NCI-H748 treated with DMSO at 0.1 percent for 48 hours (cell line): ENCODE measurements at regions not wholly inside any gene's neighbourhood (a gene's known extent, or its start where the extent isn't known, plus 50 kb on each side); places are given as distances from the start of the nearest gene placed in this dataset.
"Not testable (repeated sequence)": the region's sequence is repeated elsewhere in the genome, so short reads cannot be mapped to it uniquely, and the experiment has no call there.

Experiments
- DNase-seq: peaks from one replicate; lab custom pipeline; 2025; lab: John Stamatoyannopoulos, UW

DNA sequence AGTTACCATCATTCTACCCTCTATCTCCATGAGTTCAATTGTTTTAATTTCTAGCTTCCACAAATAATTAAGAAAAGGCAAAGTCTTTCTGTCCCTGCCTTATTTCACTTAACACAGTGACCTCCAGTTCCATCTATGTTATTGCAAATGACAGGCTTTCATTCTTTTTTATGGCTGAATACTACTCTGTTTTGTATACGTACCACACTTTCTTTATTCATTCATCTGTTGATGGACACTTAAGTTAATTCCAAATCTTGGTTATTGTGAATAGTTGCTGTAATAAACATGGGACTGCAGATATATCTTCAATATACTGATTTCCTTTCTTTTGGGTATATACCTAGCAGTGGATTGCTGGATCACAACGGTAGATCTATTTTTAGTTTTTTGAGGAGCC is 314.1 kb downstream of the SV2B start:
- DNase-seq = no peak

DNA sequence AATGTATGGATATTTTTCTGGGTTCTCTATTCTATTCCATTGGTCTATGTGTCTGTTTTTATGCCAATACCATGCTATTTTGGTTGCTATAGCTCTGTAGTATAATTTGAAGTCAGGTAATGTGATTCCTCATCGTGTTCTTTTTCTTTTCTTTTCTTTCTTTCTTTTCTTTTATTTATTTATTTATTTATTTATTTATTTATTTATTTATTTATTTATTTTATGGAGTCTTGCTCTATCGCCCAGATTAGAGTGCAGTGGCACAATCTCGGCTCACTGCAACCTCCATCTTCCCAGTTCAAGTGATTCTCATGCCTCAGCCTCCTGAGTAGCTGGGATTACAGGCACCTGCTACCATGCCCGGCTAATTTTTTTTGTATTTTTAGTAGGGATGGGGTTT is 315.2 kb downstream of the SV2B start:
- DNase-seq = not testable (repeated sequence)

DNA sequence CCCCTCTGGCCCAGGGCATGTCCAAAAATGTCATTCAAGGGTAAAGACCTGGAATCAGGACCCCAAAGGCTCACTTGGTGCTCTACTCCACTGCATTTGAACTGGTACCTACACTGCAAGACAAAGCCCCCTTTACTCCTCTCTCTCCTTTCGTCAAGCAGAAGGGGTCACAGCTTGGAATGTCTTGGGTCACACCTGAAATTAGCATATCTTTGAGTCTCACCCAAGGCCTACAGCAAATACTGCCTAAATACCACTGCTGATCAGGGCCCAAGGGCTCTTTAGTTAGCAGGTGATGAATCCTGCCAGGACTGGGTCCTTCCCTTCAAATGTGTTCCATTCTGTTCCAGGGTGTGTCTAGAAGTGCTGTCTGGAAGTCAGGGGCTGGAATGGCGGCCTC is 320.6 kb downstream of the SV2B start:
- DNase-seq = no peak

DNA sequence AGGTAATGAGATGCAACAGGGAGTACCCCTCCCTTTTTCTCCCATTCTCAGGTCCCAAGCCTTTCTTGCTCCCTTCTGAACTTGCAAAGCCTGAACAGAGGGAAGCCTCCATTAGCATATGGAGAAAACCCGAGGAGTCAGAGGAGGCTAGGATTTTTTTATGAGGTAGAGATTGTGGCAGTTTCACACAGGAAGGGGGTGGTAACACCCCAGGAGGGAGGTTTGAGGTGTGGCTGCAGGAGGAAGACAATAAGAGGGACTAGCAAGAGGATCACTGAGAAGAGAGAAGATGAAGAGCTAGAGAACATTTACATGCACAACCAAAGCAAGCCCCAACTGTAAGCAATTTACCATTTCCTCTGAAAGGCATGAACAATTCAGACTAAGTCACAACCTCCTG is 322.7 kb downstream of the SV2B start:
- DNase-seq = no peak

DNA sequence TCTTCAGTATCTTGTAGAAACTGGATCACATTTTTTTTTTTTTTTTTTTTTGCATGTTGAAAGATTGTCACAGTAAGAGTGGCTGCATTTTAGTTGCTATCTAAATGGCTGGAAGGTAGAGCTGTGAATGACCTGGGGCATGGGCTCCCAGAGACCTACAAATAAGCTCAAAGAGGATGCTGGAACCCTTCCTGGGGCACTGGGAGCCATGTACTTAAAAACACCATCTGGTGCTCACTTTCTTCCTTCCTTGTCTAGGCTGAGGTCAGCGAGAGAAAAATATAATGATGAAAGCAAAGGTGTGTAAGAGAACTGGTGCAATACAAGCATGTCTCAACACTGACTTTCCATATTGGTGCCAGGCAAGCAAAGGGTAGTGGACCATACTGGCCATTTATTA is 323.9 kb downstream of the SV2B start:
- no peak for DNase-seq

DNA sequence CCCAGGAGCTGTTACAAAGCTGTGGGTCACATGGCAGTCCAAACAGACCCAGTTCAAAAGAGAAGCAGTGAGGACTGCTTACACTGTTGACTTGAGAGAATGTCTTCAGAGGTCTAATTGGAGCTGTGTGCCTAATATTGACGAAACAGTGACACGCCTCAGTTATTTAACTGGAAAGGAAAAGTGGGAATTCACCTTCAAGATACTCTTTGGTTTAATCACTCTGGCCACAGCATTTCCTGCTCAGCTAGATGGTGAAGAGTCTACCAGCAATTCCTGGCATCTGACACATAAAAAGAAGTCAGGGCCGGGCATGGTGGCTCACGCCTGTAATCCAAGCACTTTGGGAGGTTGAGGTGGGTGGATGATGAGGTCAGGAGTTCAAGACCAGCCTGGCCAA is 326.4 kb downstream of the SV2B start:
- DNase-seq = no peak

DNA sequence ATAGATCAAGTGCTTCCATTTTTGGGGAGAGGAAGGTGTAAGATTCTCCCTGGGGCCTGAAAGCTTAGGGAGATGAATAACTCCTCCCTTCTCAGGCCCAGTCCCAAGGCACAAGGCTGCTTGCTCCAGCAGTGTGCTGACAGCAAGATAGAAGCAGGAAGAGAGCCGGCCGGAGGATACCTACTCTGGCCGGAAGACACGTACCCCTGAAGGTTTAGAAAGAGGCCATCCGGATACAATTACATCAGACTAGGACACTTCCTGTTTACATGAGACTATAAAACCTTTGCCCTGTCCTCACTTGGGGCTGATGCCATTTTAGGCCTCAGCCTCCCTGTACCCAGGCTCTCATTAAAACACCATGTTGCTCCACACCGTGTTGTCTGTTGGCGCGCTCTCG is 329.9 kb downstream of the SV2B start:
- DNase-seq = no peak

DNA sequence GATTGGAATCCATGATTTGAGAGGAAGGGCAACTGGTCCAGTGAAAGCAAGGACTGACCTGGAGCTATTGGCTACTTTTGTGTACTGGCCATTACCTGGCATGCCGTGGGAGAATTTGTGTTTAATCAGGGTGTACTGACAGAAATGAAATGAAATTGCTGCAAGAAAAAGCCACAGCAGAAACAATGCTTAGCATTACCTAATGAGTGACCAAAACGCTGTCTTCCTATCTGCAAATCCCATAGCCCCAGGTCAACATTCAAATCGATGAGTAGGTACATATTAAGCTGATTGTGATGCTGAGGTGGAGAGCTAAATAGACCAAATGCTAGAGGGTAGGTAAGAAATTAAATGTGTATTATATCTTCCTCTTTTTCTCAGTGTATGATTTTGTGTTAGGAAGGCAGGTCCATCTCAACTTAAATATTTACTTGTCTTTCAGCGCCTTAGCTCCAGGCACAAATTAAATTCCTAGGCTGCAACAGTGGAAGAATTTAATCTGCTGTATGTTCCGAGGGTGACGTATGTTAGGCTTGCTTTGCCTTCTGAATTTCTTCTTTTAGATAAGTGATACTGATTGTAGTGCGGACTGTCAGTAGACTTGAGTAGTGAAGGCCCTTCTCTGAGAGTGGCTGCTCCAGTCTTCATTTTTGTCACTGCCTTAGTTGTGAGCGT is 331.1 kb downstream of the SV2B start:
- DNase-seq = no peak

DNA sequence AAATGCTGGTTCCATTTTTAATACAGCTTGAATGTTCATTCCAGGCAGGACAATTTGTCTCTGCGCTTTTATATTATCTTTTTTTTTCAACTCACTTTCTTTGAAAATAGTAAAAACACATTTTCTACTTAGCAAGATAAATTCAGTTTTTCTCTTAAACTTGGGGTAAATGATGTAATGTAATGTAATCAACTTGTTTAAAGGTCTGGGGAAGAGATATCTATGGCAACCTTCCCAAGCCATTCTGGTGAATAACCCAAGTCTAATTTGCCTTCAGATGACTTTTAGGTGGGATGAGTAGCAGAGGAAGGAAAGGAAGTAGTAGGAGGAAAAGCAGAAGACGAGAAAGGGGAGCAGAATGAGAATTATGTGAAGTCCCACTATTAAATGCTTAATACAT is 335.1 kb downstream of the SV2B start:
- no peak for DNase-seq

DNA sequence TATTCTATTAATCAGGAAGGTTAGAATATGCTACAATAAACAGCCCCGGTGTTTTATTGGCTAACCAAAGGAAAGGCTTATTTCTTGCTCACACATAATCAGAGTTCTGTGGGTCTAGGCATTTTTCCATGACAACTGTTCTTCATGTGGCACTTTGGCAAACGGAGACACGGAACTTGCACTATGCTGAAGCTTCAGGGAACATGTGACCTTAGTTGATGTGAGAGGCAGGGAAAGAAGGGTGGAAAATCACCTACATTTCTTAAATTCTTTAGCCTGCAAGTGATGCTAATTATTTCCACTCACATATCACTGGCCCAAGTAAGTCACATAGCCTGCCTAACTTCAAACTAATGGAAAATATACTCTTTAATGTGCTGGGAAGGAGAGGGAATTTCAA is 344.6 kb downstream of the SV2B start:
- no peak for DNase-seq

DNA sequence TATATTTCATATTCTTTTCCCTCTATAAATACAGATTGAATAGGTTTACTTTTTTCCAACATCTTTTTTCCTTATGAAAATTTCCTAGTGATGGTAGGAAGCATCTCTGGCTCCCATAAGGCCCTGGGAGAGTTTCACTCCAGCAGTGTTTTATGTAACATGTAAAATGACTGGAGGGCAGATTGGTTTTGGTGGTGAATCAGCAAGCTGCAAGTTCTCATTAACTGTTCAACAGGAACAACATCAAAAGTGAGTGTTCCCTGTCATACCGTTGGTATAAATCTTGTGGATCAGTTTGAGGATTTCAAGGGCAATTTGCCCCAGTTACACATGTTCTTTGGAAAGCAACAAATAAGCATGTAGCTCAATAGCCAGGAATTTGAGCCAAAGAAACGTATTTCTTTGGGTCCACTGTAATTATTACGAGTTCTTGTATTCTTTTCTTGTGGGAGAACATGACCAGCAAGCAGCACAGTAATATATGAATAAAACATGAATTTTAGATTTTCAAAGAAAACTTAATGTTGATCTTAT is 345.7 kb downstream of the SV2B start:
- DNase-seq = no peak

DNA sequence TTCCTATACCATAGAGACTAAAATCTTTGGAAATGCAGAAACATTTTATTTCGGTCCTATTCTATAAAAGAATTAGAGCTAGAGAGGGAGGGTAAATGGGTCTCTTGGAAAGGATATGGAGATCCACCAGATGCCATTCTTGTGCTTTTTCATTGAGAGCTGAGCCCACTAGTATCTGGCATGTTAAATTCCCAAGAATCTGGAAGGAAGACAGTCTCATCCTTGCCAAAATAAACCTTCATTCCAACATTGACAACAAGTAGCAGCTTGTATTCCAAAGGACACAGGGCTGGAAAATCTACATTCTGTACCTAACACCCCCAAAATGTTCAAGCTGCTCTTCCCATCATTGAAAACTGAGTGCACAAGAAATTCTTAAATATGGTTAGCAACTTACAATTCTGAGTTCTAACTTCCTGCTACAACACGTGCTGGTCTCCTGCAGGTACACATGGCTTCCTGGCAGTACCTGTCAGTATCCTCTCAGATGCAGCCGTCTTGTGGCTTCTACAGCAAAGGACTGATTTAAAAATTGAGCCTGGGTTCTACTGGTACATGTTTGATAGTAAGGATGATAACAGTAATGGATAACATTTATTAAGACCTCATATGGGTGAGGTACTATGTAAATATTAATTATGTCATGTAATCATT is 348.1 kb downstream of the SV2B start:
- no peak for DNase-seq

DNA sequence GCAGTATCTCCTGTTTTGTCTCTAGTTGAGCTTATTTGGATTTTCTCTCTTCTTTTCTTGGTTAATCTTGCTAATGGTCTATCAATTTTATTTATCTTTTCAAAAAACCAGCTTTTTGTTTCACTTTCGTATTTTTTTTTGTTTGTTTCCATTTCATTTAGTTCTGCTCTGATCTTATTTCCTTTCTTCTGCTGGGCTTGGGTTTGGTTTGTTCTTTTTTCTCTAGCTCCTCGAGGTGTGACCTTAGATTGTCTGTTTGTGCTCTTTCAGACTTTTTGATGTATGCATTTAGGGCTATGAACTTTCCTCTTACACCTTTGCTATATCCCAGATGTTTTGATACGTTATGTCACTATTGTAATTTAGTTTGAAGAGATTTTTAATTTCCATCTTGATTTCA is 353.3 kb downstream of the SV2B start:
- DNase-seq = not testable (repeated sequence)

DNA sequence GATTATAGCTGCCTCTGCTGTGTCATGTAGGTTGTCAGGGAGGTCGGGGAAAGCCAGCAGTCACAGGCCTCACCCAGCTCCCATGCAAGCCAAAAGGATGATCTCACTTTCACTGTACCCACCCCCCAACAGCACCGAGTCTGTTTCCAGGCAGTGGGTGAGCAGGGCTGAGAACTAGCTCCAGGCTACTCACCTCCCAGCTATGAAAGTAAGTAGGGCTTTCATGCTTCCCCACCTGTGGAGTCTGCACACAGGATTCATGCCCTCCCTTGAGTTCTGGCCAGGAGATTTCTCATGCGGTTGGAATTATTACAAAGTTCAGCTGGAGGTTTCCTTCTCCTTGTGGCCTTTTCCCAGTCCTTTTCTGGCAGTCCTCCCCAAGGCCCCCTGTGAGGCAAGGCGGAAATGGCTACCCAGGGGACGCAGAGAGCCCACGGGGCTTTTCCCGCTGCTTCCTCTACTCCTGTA is 356.2 kb downstream of the SV2B start:
- no peak for DNase-seq

DNA sequence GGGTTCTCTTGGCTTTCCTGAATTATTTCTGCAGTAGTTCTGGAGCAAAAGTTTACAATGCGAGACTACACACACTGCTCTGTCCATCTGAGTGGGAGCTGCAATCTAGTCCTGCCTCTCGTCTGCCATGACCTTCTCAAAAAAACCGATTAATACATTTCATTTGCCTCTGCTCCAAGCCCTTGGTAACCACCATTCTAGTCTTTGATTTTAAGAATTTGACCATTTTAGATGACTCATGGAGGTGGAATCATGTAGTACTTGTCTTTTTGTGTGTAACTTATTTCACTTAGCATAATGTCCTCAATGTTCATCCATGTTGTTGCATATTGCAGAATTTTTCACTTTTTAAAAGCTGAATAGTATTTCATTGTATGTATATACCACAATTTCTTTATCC is 356.9 kb downstream of the SV2B start:
- no peak for DNase-seq

DNA sequence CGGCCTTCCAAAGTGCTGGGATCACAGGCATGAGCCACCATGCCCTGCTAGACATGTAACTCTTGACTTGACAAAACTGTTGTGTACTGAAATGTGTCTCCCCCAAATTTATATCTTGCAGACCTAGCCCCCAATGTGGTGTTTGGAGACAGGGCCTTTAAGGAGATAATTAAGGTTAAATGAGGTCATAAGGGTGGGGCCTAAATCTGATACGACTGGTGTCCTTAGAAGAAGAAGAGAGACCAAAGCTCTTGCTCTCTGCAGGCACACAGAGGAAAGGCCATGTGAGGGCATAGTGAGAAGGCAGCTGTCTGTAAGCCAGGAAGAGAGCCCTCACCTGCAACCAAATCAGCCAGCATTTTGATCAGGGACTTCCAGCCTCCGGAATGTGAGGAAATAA is 361.3 kb downstream of the SV2B start:
- no peak for DNase-seq

DNA sequence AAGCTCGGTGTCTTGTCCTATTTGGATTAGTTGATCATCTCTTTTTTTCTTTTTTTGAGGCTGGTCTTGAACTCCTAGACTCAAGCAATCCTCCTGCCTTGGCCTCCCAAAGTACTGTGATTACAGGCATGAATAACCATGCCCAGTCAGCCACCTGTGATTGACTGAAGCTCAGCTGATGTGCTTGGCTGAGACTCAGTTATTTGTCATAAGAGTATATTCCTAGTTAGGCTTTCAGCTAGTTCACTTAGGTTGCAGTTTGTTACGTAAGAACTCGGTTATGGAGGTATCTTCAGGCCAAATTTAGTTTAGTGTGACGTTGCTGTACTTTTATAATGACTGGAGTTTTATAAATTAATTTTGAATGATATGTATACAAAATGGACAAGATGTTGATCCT is 365.0 kb downstream of the SV2B start:
- DNase-seq = no peak

DNA sequence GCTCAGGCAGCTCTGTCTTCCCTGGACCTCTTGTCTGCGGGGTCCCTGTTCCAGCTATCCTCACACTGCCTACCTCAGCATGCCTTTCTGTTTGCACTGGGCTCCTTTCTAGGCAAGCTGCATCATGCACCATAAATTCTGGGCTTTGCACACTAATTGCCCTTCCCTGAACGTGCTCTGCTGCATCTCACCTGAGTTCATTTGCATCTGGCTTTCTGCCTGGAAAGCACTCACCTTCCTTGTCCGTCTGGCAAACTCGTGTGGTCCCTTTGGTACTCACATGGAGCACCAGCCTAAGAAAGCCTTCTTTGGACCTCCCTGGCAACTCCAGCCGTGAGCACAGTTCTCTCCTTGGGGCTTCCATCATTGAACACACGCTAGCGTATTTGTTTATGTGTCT is 365.6 kb downstream of the SV2B start:
- peak; percentile 76 for DNase-seq

DNA sequence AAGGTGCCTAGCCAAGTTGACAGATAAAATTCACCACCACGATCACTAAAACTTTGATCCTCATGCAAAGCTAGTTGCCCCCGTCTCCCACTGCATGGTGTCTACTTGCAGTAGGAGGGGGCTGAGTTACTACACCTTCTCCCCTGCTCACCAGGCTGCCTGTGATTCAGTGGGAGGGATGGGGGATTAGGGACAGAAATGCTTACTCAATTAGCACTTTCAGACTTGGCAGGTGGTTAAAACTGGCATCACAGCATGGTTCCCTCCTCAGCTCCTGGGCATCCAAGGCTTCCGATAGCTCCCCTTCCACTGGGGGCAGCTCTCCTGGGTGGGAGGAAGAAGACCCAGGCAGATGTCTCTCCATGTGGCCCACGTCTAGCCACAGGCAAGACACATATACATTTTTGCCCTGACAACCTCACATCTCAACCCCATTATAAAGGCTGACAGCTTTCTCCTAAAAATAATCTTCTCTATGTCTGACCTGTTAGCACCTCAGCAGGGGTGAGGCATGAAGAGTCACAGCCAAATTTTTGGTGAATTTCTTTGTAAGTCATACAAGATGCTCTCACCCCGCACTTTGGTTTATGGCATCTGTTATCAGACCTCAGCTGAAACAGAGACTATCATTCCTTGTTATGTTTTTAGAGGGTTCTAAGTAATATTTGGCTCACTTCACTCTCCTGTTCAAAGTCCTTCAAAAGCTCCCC is 369.0 kb downstream of the SV2B start:
- DNase-seq = no peak

DNA sequence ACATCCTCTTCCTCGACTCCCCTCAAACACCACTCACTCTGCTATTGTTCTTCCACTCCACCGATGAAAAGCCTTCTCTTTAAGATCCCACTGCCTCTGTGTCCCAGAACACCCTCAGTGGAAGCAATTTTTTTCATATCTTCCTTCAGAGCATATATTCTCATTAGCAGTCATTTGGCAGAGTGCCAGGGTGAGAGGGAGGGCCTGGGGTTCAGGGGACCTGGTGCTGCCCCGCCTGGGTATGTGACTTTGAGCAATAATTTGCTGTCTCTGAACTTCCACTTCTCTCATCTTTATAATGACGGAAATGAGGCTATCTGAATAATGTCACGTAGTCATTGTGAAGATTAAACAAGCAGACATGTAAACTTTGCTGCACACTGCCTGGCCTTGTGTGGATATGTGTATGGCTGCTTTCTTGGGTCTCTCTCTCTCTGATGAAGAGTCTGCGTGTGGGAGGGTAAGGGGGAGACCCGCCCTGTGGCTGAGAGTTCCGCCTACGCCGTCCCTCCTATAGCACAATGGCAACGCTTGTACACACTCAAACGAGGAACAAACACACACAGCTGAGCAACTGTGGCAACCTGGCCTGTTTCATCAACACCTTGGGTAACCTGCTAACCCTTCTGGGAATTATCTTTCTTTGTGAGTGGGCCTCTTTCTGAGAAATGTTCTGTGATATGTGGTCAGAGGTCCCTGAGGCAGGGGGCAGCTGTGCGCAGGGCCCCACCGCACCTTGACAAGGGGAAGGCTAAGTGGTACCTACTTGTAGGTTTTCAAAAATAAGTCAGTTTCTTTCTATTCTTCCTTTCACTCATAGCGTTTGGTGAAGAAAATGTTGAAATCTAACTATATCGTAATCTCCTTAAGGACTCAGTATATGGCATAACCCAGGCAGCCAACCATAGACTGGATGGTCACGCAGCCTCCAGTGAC is 369.8 kb downstream of the SV2B start:
- DNase-seq = peak; percentile 11

DNA sequence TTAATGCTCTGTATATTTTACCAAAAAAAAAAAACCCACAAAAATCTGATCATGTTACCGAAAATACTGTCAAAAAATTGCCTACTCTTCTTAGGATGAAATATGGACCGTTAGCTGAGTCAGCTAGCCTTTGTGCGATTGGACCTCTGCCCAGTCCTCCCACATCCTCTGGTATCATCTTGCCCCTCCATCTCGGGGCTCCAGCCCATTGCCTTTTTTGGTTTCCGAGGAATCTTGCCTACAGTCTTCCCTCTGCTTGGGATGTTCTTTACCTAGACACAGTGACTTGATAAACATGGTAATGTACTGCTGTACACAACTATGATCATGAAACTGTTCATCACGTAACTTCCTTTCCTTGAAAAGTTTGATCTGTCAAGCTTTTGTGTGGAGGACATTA is 371.4 kb downstream of the SV2B start:
- DNase-seq = no peak

DNA sequence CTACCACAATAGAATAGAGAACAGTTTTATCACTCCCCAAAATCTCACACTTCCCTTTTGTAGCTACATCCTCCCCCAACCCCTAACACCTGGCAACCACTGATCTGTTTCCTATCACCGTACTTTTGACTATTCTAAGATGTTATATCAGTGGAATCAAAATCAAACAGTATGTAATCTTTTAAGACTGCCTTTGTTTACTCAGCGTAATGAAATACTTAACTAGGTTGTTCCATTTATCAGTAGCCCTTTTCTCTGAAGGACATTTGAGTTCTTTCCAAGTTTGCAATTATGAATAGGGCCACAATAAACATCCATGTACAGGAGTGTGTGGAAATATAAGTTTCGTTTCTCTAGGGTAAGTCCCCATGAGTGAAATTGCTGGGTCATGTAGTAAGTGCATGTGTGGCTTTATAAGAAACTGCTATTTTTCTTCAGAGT is 372.3 kb downstream of the SV2B start:
- no peak for DNase-seq
